ENCODE measurements at regions not wholly inside any gene's neighbourhood (a gene's known extent, or its start where the extent isn't known, plus 50 kb on each side); places are given as distances from the start of the nearest gene placed in this dataset.
"Not testable (repeated sequence)": the region's sequence is repeated elsewhere in the genome, so short reads cannot be mapped to it uniquely, and the experiment has no call there.

GRCh38 chr15:62641825-62642224 is 400.7 kb upstream of the TPM1 start:
- no peak for DNase-seq (ENCODE audit: low read depth in 3 of 3)

GRCh38 chr15:62643572-62643971 is 399.0 kb upstream of the TPM1 start:
- DNase-seq (ENCODE audit: low read depth in 3 of 3): no peak

- DNase-seq (ENCODE audit: low read depth in 3 of 3): no peak
Measured at GRCh38 chr15:62644216-62644888, 398.2 kb upstream of the TPM1 start.

GRCh38 chr15:62644889-62645742 is 397.4 kb upstream of the TPM1 start:
- DNase-seq (ENCODE audit: low read depth in 3 of 3): no peak

- DNase-seq (ENCODE audit: low read depth in 3 of 3): no peak
Measured at GRCh38 chr15:62647202-62647842, 395.2 kb upstream of the TPM1 start.

GRCh38 chr15:62647843-62648505 is 394.6 kb upstream of the TPM1 start:
- no peak for DNase-seq (ENCODE audit: low read depth in 3 of 3)

- DNase-seq (ENCODE audit: low read depth in 3 of 3): no peak
Measured at GRCh38 chr15:62648954-62649353, 393.6 kb upstream of the TPM1 start.

GRCh38 chr15:62649793-62650420 is 392.6 kb upstream of the TPM1 start:
- peak in 2 of 3 donors; percentile 15 to 20 for DNase-seq (ENCODE audit: low read depth in 3 of 3)

- DNase-seq (ENCODE audit: low read depth in 3 of 3): no peak
Measured at GRCh38 chr15:62653122-62653521, 389.4 kb upstream of the TPM1 start.

- DNase-seq (ENCODE audit: low read depth in 3 of 3): no peak
Measured at GRCh38 chr15:62656071-62656470, 386.5 kb upstream of the TPM1 start.

GRCh38 chr15:62657501-62657900 is 385.0 kb upstream of the TPM1 start:
- DNase-seq (ENCODE audit: low read depth in 3 of 3): not testable (repeated sequence)

GRCh38 chr15:62658498-62658897 is 384.0 kb upstream of the TPM1 start:
- no peak for DNase-seq (ENCODE audit: low read depth in 3 of 3)

- no peak for DNase-seq (ENCODE audit: low read depth in 3 of 3)
Measured at GRCh38 chr15:62663547-62663946, 379.0 kb upstream of the TPM1 start.

- DNase-seq (ENCODE audit: low read depth in 3 of 3): no peak
Measured at GRCh38 chr15:62665449-62665848, 377.1 kb upstream of the TPM1 start.

GRCh38 chr15:62666046-62666445 is 376.5 kb upstream of the TPM1 start:
- no peak for DNase-seq (ENCODE audit: low read depth in 3 of 3)

GRCh38 chr15:62672268-62672667 is 370.3 kb upstream of the TPM1 start:
- DNase-seq (ENCODE audit: low read depth in 3 of 3): no peak

GRCh38 chr15:62676891-62677290 is 365.7 kb upstream of the TPM1 start:
- DNase-seq (ENCODE audit: low read depth in 3 of 3): no peak

GRCh38 chr15:62681939-62682896 is 360.3 kb upstream of the TPM1 start:
- DNase-seq (ENCODE audit: low read depth in 3 of 3): no peak

- DNase-seq (ENCODE audit: low read depth in 3 of 3): not testable (repeated sequence)
Measured at GRCh38 chr15:62683192-62683591, 359.4 kb upstream of the TPM1 start.

- no peak for DNase-seq (ENCODE audit: low read depth in 3 of 3)
Measured at GRCh38 chr15:62684123-62684808, 358.3 kb upstream of the TPM1 start.

Data from stimulated activated CD4-positive, alpha-beta T cell treated with anti-CD3 and anti-CD28 coated beads, TNF-alpha, amount 100 ng/mL, for 48 hours (primary cell).